Lower leg skin (tissue), 4 donors: ENCODE measurements at regions not wholly inside any gene's neighbourhood (a gene's known extent, or its start where the extent isn't known, plus 50 kb on each side); places are given as distances from the start of the nearest gene placed in this dataset.

ENCODE experiments used
- DNase-seq, 2 donors: peaks; one replicate each; pipeline ENCODE4 v3.0.0-alpha.2; 2019; ENCODE audit warnings: low spot score in 2 of 2
- H3K4me3 ChIP-seq: fragments of 200-600 bp; sonication (generic); 2 replicates; pipeline ENCODE4 v1.5.1; 2017; ENCODE audit warnings: mild to moderate bottlenecking, low read depth; ENCODE audit not compliant: poor library complexity, severe bottlenecking
- POLR2A ChIP-seq, 2 donors: fragments of 450-650 bp; IDR thresholded peaks; one replicate each; pipeline ENCODE4 v1.6.1; 2016 to 2017; ENCODE audit warnings: antibody characterized with exemption in 2 of 2, mild to moderate bottlenecking in 1 of 2, moderate library complexity in 1 of 2
- WGBS, 2 donors: methylation state at CpG; one replicate each; pipeline ENCODE4 v1.1.5; 2018; 5-methylcytosine and 5-hydroxymethylcytosine counted together
- intact Hi-C: fragments of 100-400 bp; cut with DNase I; formaldehyde crosslinking; loops from one replicate; pipeline ENCODE4 v1.15.0; 2023; ENCODE audit warnings: low total_unique reads
- TF ChIP-seq, protein P1 (sequence below), 3 donors: fragments of 450-650 bp; IDR thresholded peaks; one replicate each; pipeline ENCODE4 v1.5.1; 2016; ENCODE audit warnings: antibody characterized with exemption in 3 of 3, mild to moderate bottlenecking in 3 of 3, moderate library complexity in 2 of 3

DNA sequence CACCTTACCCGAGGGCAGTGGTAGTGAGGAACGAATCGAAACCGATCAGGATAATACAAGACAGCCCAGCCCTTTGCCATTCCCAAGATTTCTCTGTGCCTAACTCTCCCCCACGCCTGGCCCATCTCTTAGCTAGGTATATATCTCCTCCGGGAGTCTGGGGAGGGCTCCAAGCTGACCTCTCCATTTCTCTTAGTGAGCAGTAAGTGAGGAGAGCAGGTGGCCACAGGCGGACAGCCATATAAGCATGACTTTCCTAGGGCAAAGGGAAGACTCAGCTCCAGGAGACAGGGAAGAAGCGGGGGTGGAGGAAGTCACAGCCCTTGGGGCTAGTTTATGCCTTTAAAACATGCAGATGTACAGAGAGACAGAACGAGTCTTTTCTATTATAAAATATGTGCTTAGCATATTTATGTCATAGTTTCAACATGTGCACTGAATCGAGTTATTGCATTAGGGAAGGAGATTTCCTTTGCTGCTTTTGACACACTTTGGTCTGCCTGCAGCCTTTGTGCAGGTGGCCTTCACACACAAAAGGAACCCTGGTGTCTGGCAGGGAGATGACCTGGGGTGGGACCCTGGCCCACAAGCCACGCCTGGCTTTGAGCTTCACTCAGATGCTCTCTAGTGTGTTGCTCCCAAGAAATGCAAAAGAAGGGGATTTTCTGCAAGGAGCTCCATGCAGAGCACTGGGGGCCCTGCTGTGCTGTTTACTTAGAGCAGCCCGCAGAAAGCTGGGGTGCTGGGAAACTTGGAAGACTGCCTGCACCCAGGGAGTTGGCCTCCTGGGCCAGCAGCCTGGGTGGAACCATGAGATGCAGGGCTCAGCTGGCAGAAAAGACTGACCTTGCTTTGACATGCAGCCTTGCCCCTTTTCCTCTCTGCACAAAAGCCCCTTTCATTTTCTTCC, 613.3 kb downstream of the BCOR start:
- TF ChIP-seq, protein P1, sequence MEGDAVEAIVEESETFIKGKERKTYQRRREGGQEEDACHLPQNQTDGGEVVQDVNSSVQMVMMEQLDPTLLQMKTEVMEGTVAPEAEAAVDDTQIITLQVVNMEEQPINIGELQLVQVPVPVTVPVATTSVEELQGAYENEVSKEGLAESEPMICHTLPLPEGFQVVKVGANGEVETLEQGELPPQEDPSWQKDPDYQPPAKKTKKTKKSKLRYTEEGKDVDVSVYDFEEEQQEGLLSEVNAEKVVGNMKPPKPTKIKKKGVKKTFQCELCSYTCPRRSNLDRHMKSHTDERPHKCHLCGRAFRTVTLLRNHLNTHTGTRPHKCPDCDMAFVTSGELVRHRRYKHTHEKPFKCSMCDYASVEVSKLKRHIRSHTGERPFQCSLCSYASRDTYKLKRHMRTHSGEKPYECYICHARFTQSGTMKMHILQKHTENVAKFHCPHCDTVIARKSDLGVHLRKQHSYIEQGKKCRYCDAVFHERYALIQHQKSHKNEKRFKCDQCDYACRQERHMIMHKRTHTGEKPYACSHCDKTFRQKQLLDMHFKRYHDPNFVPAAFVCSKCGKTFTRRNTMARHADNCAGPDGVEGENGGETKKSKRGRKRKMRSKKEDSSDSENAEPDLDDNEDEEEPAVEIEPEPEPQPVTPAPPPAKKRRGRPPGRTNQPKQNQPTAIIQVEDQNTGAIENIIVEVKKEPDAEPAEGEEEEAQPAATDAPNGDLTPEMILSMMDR (IDR thresholded peaks at IDR 0.05) = no peak
- no peak for TF ChIP-seq POLR2A (IDR thresholded peaks at IDR 0.05)
- no peak for DNase-seq
- 43 to 65% methylated on average over 10 to 12 of the region's 12 CpGs for WGBS, 2 donors
- H3K4me3 ChIP-seq = no peak overlapping the region
- intact Hi-C loops = no loop called here

DNA sequence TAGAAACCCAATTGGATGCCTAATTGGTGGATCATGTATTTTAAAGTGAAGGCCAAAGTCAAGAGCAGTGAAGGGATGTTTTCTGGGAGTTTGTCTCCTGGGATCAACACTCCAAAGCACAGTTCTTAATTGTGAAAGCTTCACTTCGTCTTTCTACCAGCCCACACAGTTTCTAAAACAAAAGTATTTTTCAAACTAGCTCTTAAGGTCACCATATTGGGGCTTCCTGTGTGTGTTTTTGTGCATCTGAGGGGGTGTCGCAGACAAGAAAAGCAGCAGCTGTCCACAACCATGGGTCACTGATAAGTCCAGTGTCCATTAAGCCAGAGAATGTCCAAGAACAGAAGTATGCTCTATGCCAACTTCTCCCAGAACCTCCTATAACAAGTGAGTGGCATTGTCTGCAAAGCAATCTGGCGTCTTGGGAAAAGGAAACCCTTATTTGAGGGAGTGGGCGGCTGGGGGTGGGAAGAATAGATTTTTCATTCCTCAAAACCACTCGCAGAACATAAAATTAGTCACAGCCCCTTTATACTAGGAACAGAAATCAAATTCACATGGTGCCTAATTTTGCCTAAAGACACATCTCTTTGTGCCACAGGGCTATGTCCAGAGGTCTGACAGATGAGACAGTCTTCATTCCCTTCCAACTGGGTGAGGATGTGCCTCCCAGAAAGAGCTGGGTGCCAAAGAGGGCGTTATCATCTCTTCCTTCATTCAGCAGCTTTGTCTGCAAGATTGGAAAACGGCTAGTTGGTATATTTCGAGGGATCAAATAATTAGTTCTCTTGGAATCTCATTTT, 610.4 kb downstream of the BCOR start:
- H3K4me3 ChIP-seq = no peak overlapping the region
- TF ChIP-seq, protein P1 (IDR thresholded peaks at IDR 0.05) = no peak
- TF ChIP-seq POLR2A (IDR thresholded peaks at IDR 0.05) = no peak
- WGBS, 2 donors = 59 to 66% methylated on average over 8 of the region's 8 CpGs
- DNase-seq = no peak
- intact Hi-C loops = no loop called here

DNA sequence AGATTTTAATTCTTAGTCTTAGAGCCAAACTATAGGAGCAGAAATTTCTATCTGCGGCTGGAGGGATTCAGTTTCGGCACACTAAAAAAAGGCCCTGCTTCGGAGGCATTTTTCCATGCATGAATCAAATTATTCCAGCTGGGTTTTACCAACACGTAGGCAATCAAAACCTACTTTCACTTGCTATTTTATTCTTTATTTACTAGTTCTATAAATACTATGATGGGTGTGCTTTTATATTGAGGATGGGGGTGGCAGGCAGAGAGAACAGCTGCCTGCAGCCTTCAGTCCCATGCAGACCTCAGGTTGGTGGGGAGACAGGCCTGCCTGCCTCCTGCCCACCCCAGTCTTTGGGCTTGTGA, 609.8 kb downstream of the BCOR start:
- WGBS, 2 donors = 77 to 79% methylated on average over 4 of the region's 4 CpGs
- H3K4me3 ChIP-seq = no peak overlapping the region
- DNase-seq = no peak
- no peak for TF ChIP-seq POLR2A (IDR thresholded peaks at IDR 0.05)
- TF ChIP-seq, protein P1 (IDR thresholded peaks at IDR 0.05) = no peak
- intact Hi-C loops = no loop called here

- H3K4me3 ChIP-seq = no peak overlapping the region
- no peak for TF ChIP-seq POLR2A (IDR thresholded peaks at IDR 0.05)
- TF ChIP-seq, protein P1 (IDR thresholded peaks at IDR 0.05) = no peak
- WGBS, 2 donors = 65% methylated on average over 10 of the region's 10 CpGs
- intact Hi-C loops = no loop called here
- no peak for DNase-seq
Observed at GRCh38 chrX:39491548-39492297, 606.0 kb downstream of the BCOR start.

GRCh38 chrX:39492497-39493162, 605.1 kb downstream of the BCOR start:
- TF ChIP-seq POLR2A (IDR thresholded peaks at IDR 0.05) = no peak
- TF ChIP-seq, protein P1 (IDR thresholded peaks at IDR 0.05) = no peak
- intact Hi-C loops = no loop called here
- 28 to 60% methylated on average over 6 of the region's 6 CpGs for WGBS, 2 donors
- no peak overlapping the region for H3K4me3 ChIP-seq
- no peak for DNase-seq
